HEK293 (cell line): ENCODE measurements at regions not wholly inside any gene's neighbourhood (a gene's known extent, or its start where the extent isn't known, plus 50 kb on each side); places are given as distances from the start of the nearest gene placed in this dataset.
"Not testable (repeated sequence)": the region's sequence is repeated elsewhere in the genome, so short reads cannot be mapped to it uniquely, and the experiment has no call there.

Experiments
- CTCF ChIA-PET: fragments of 350-600 bp; formaldehyde crosslinking; extraction: SDS; loops from one replicate; lab custom pipeline; 2021; ENCODE audit warnings: antibody characterized with exemption; lab: Yijun Ruan, JAX
- POLR2A ChIA-PET: fragments of 300-600 bp; formaldehyde crosslinking; extraction: SDS; loops from one replicate; lab custom pipeline; 2020; ENCODE audit warnings: antibody characterized with exemption, inconsistent platforms; lab: Yijun Ruan, JAX
- H3K27ac ChIP-seq: fragments of 200-500 bp; sonication (Bioruptor generic); 2 replicates; pipeline ENCODE4 v1.5.1; 2014; ENCODE audit warnings: low read depth, low read length, control low read depth, inconsistent platforms; ENCODE audit errors: extremely low read depth
- H3K36me3 ChIP-seq, 2 experiments: fragments of 200-500 bp in 1 of 2; sonication (Bioruptor generic) in 1 of 2; 1 replicate in 1 of 2; 2 replicates in 1 of 2; pipeline ENCODE4 v1.5.1; 2014 to 2017; ENCODE audit warnings: inconsistent platforms in 2 of 2, low read length in 2 of 2; ENCODE audit not compliant: control insufficient read depth in 2 of 2, insufficient read depth in 1 of 2
- H3K4me1 ChIP-seq: fragments of 200-500 bp; sonication (Bioruptor generic); 2 replicates; pipeline ENCODE4 v1.5.1; 2014; ENCODE audit warnings: mild to moderate bottlenecking, low read length, inconsistent platforms; ENCODE audit not compliant: control insufficient read depth, insufficient read depth
- H3K4me3 ChIP-seq: 2 replicates; pipeline ENCODE4 v1.5.1; 2011; ENCODE audit warnings: low read depth, mild to moderate bottlenecking, control low read depth, low read length, moderate library complexity
- H3K9me3 ChIP-seq: fragments of 200-500 bp; sonication (Bioruptor generic); 2 replicates; pipeline ENCODE4 v1.5.1; 2014; ENCODE audit warnings: low read depth, low read length, inconsistent platforms; ENCODE audit not compliant: control insufficient read depth, insufficient read depth
- REST ChIP-seq: fragments of 450-650 bp; formaldehyde crosslinking; IDR thresholded peaks from 2 replicates; pipeline ENCODE4 v1.5.1; 2016; ENCODE audit warnings: missing biosample characterization, missing genetic modification characterization
- ZBTB11 ChIP-seq: fragments of 450-650 bp; formaldehyde crosslinking; conservative IDR thresholded peaks from 2 replicates; pipeline ENCODE4 v1.5.1; 2016; ENCODE audit warnings: low read depth, missing biosample characterization, missing genetic modification characterization
- ZNF140 ChIP-seq: fragments of 450-650 bp; formaldehyde crosslinking; IDR thresholded peaks from 2 replicates; pipeline ENCODE4 v1.5.1; 2016; ENCODE audit warnings: missing biosample characterization, missing genetic modification characterization
- ZNF394 ChIP-seq: fragments of 450-650 bp; formaldehyde crosslinking; IDR thresholded peaks from 2 replicates; pipeline ENCODE4 v1.5.1; 2016; ENCODE audit warnings: missing biosample characterization, missing genetic modification characterization, mild to moderate bottlenecking, moderate library complexity, borderline replicate concordance
- ZNF416 ChIP-seq: fragments of 450-650 bp; formaldehyde crosslinking; IDR thresholded peaks from 2 replicates; pipeline ENCODE4 v1.5.1; 2016; ENCODE audit warnings: missing biosample characterization, missing genetic modification characterization
- ZNF426 ChIP-seq: fragments of 450-650 bp; formaldehyde crosslinking; IDR thresholded peaks from 2 replicates; pipeline ENCODE4 v1.5.1; 2017; ENCODE audit warnings: missing biosample characterization, missing genetic modification characterization, mild to moderate bottlenecking, inconsistent platforms, moderate library complexity
- ZNF433 ChIP-seq: fragments of 450-650 bp; formaldehyde crosslinking; IDR thresholded peaks from 2 replicates; pipeline ENCODE4 v1.5.1; 2016; ENCODE audit warnings: missing biosample characterization, missing genetic modification characterization, low read depth
- ZNF518A ChIP-seq: fragments of 450-650 bp; formaldehyde crosslinking; conservative IDR thresholded peaks from 2 replicates; pipeline ENCODE4 v1.5.1; 2016; ENCODE audit warnings: low read depth, missing biosample characterization, missing genetic modification characterization
- ZNF548 ChIP-seq: fragments of 450-650 bp; formaldehyde crosslinking; IDR thresholded peaks from 2 replicates; pipeline ENCODE4 v1.5.1; 2016; ENCODE audit warnings: missing biosample characterization, missing genetic modification characterization
- ZNF555 ChIP-seq: fragments of 450-650 bp; formaldehyde crosslinking; conservative IDR thresholded peaks from 2 replicates; pipeline ENCODE4 v1.5.1; 2017; ENCODE audit warnings: missing biosample characterization, mild to moderate bottlenecking, missing genetic modification characterization, inconsistent platforms
- ZNF558 ChIP-seq: fragments of 450-650 bp; formaldehyde crosslinking; IDR thresholded peaks from 2 replicates; pipeline ENCODE4 v1.5.1; 2016; ENCODE audit warnings: missing biosample characterization, missing genetic modification characterization
- ZNF623 ChIP-seq: fragments of 450-650 bp; formaldehyde crosslinking; IDR thresholded peaks from 2 replicates; pipeline ENCODE4 v1.5.1; 2016; ENCODE audit warnings: missing biosample characterization, missing genetic modification characterization
- ZNF639 ChIP-seq: fragments of 450-650 bp; formaldehyde crosslinking; IDR thresholded peaks from 2 replicates; pipeline ENCODE4 v1.5.1; 2016; ENCODE audit warnings: missing biosample characterization, missing genetic modification characterization
- ZNF654 ChIP-seq: fragments of 450-650 bp; formaldehyde crosslinking; IDR thresholded peaks from 2 replicates; pipeline ENCODE4 v1.5.1; 2016; ENCODE audit warnings: low read depth, missing biosample characterization, missing genetic modification characterization
- ZNF658 ChIP-seq: fragments of 450-650 bp; formaldehyde crosslinking; IDR thresholded peaks from 2 replicates; pipeline ENCODE4; 2016; ENCODE audit warnings: missing biosample characterization, missing genetic modification characterization

- ChIA-PET CTCF (no interaction called here), POLR2A (no interaction called here)
- no peak overlapping the region for H3K4me3 ChIP-seq
- H3K36me3 ChIP-seq = no peaks in the 10 kb centered on the region
- no peak overlapping the region for H3K27ac ChIP-seq
- TF ChIP-seq ZNF548 (tag by site-specific recombination) (no peak), ZNF639 (tag by site-specific recombination) (no peak), ZNF658 (no peak), ZNF416 (tag by site-specific recombination) (no peak)
- no peaks in the 10 kb centered on the region for H3K4me1 ChIP-seq
- H3K9me3 ChIP-seq = no peaks in the 10 kb centered on the region
Measured at GRCh38 chr3:166986000-166986399, 394.1 kb downstream of the ZBBX start.

GRCh38 chr3:166975796-166976195, 404.3 kb downstream of the ZBBX start:
- H3K36me3 ChIP-seq, H3K4me1 ChIP-seq, CTCF ChIA-PET, POLR2A ChIA-PET, H3K4me3 ChIP-seq, H3K27ac ChIP-seq, H3K9me3 ChIP-seq: not testable (repeated sequence)

DNA sequence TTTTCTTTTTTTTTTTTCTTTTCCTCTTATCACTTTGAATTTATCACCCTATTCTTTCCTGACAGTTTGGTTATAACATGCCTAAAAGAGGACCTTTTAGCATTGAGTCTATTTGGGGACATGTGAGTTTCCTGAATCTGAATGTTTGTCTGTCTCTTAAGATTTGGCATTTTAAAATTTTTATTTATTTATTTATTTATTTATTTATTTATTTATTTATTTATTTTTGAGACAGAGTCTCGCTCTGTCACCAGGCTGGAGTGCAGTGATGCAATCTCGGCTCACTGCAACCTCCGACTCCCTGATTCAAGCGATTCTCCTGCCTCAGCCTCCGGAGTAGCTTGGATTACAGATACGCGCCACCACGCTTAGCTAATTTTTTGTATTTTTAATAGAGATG, 412.4 kb downstream of the ZBBX start:
- H3K36me3 ChIP-seq, POLR2A ChIA-PET, H3K27ac ChIP-seq, H3K4me3 ChIP-seq, H3K4me1 ChIP-seq, H3K9me3 ChIP-seq, CTCF ChIA-PET: not testable (repeated sequence)
- TF ChIP-seq ZNF433 (tag by site-specific recombination) (peak; percentile 40; the same call in 1 of the 2 replicates), ZBTB11 (peak; percentile 40; the same call in 1 of the 2 replicates), ZNF426 (tag by site-specific recombination) (peak; percentile 65), ZNF140 (peak; percentile 26; the same call in 1 of the 2 replicates), ZNF394 (tag by site-specific recombination) (peak; percentile 66; the same call in 1 of the 2 replicates), ZNF518A (tag by site-specific recombination) (peak; percentile 54; the same call in 1 of the 2 replicates), ZNF555 (peak; percentile 51), ZNF623 (tag by site-specific recombination) (peak; percentile 54), ZNF654 (tag by site-specific recombination) (peak; percentile 19; the same call in 1 of the 2 replicates), ZNF558 (tag by site-specific recombination) (peak; percentile 36; the same call in 1 of the 2 replicates), REST (tag by site-specific recombination) (0 out of 2 replicates have a peak, but pooled peaks have one; percentile 50)
